Hematopoietic multipotent progenitor cell treated with erythropoietin and hydrocortisone succinate and interleukin-3 and kit ligand, for 8 days (in vitro differentiated cells): ENCODE measurements at regions not wholly inside any gene's neighbourhood (a gene's known extent, or its start where the extent isn't known, plus 50 kb on each side); places are given as distances from the start of the nearest gene placed in this dataset.

ENCODE experiments used
- DNase-seq: peaks from one replicate; pipeline ENCODE4 v3.0.0-alpha.2; 2015

GRCh38 chr20:59404749-59405148 is 104.3 kb downstream of the EDN3 start:
- DNase-seq: no peak

GRCh38 chr20:59405226-59406200 is 105.1 kb downstream of the EDN3 start:
- DNase-seq: no peak

GRCh38 chr20:59406446-59406845 is 106.0 kb downstream of the EDN3 start:
- DNase-seq: no peak

GRCh38 chr20:59411170-59411569 is 110.8 kb downstream of the EDN3 start:
- no peak for DNase-seq

- no peak for DNase-seq
Measured at GRCh38 chr20:59411589-59411988, 111.2 kb downstream of the EDN3 start.

GRCh38 chr20:59412181-59412580 is 111.8 kb downstream of the EDN3 start:
- DNase-seq: no peak

GRCh38 chr20:59412875-59413284 is 112.5 kb downstream of the EDN3 start:
- DNase-seq: no peak

- no peak for DNase-seq
Measured at GRCh38 chr20:59413326-59413865, 113.0 kb downstream of the EDN3 start.

- DNase-seq: no peak
Measured at GRCh38 chr20:59414936-59415623, 114.7 kb downstream of the EDN3 start.

GRCh38 chr20:59416916-59417315 is 116.5 kb downstream of the EDN3 start:
- no peak for DNase-seq

- no peak for DNase-seq
Measured at GRCh38 chr20:59421089-59421488, 120.7 kb downstream of the EDN3 start.

GRCh38 chr20:59421920-59422637 is 121.7 kb downstream of the EDN3 start:
- no peak for DNase-seq

- no peak for DNase-seq
Measured at GRCh38 chr20:59422872-59423544, 122.6 kb downstream of the EDN3 start.

GRCh38 chr20:59424976-59425375 is 124.6 kb downstream of the EDN3 start:
- DNase-seq: no peak

- no peak for DNase-seq
Measured at GRCh38 chr20:59425572-59425971, 125.2 kb downstream of the EDN3 start.

- no peak for DNase-seq
Measured at GRCh38 chr20:59428006-59428405, 127.6 kb downstream of the EDN3 start.

GRCh38 chr20:59428441-59429205 is 128.2 kb downstream of the EDN3 start:
- no peak for DNase-seq

GRCh38 chr20:59429396-59429795 is 129.0 kb downstream of the EDN3 start:
- DNase-seq: no peak

GRCh38 chr20:59431014-59431413 is 130.6 kb downstream of the EDN3 start:
- DNase-seq: no peak

- no peak for DNase-seq
Measured at GRCh38 chr20:59434960-59435359, 134.5 kb downstream of the EDN3 start.

GRCh38 chr20:59435518-59435917 is 135.1 kb downstream of the EDN3 start:
- no peak for DNase-seq

GRCh38 chr20:59437601-59438031 is 137.2 kb downstream of the EDN3 start:
- DNase-seq: no peak
